GM18499 (cell line): ENCODE measurements at regions not wholly inside any gene's neighbourhood (a gene's known extent, or its start where the extent isn't known, plus 50 kb on each side); places are given as distances from the start of the nearest gene placed in this dataset.
"Not testable (repeated sequence)": the region's sequence is repeated elsewhere in the genome, so short reads cannot be mapped to it uniquely, and the experiment has no call there.

Experiments used
- ATAC-seq: cut with Tn5 transposase; IDR thresholded peaks from one replicate; pipeline ENCODE4 v1.9.1; 2021; ENCODE audit warnings: moderate number of reproducible peaks; ENCODE audit not compliant: insufficient read depth, unreplicated experiment

- ATAC-seq: no peak
Observed at GRCh38 chr17:77800816-77801215, 157.7 kb upstream of the TNRC6C start.

- no peak for ATAC-seq
Observed at GRCh38 chr17:77801545-77802332, 156.8 kb upstream of the TNRC6C start.

DNA sequence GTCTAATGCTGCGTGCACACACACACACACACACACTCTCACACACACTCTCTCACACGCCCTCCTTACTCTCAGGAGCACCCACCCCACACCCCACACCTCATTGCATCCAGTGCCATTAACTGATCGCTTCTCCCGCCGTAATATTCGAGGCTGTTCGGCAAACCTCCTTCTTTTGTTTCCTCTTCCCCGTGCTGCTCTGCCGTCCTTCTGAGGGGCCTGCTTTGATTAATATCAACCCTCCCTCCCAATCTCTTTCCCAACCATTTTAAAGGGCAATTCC, 156.2 kb upstream of the TNRC6C start:
- no peak for ATAC-seq

DNA sequence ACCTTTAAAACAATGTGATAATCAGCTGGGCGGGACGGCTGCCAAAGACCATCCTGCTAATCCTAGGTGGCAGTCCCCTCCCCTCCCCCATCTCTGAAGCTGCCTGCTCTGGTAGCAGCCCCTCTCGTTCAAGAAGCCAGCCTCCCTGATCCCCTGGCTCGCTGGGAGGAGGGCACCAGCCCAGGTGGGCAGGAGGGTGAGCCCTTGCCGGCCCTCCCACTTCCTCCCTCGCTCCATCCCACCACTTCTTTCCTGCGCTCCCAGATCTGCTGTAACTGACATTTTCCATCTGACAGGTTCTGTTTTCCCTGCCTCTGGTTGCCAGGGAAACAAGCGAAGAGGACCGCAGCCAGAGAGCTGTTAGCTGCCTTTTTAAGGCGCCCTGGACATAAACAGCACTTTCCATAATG, 155.7 kb upstream of the TNRC6C start:
- no peak for ATAC-seq

GRCh38 chr17:77803726-77804125, 154.8 kb upstream of the TNRC6C start:
- ATAC-seq: no peak

GRCh38 chr17:77804796-77805426, 153.6 kb upstream of the TNRC6C start:
- ATAC-seq: no peak

- ATAC-seq: not testable (repeated sequence)
Observed at GRCh38 chr17:77805970-77806369, 152.5 kb upstream of the TNRC6C start.

- ATAC-seq: no peak
Observed at GRCh38 chr17:77807051-77807745, 151.3 kb upstream of the TNRC6C start.

DNA sequence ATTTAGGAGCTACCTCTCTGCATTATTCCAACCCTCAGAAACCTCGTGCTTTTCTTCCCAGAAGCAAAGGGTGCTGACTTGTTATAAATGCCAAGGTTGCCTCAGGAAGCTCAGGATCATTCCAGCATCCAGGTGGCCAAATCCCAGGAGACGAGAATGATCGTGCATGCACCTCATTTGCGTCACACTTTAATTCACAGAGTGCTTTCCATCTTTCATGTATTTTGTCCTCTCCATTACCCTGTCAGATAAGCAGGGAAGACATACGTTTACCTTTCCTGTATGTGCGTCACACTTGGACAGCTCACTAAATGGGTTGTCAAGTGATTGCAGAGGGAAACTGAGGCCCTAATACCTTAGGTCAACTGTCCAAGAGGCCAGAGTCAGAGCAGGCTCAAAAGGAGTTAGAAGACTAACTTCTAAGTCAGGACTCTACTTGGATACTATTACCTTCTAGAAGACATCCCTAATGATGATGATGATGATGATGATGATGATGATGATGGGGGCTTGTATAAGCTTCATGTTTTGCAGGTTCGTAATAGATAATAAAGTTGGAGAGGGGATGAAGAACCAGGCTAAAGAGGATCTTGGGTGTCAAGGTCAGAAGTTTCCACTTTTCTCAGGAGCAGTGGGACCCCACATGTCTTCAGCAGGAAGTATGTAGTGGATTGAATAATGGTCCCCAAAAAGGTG, 150.6 kb upstream of the TNRC6C start:
- ATAC-seq: no peak

DNA sequence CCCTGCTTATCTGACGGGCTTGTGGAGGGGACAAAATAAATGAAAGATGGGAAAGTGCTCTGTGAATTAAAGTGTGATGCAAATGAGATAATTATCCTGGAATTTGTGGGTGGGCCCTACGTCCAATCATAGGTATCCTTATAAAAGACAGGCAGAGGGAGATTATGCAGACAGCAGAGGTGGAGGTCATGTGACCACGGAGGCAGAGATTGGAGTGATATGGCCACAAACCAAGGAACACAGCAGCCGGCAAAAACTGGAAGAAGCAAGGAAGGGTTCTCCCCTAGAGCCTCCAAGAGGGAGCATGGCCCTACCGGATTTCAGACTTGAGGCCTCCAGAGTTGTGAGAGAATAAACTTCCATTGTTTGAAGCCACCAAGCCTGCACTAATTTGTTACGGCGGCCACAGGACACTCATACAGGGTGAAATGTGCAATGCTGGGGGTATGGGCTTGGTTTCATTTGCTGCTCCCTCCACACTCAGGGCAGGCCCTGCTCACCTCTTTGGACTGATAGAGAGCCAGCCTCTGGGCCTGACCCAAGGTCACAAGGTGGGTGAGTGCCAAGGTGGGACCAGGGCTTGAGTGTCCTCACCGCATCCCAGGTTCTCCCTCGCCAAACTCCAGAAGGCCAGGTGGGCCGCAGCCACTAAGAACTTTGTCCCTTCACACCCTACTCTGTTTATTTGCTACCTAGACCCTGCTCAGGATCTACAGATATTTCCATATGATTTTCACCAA, 149.6 kb upstream of the TNRC6C start:
- no peak for ATAC-seq

- ATAC-seq: no peak
Observed at GRCh38 chr17:77809814-77810213, 148.7 kb upstream of the TNRC6C start.

GRCh38 chr17:77810536-77810935, 148.0 kb upstream of the TNRC6C start:
- ATAC-seq: no peak

DNA sequence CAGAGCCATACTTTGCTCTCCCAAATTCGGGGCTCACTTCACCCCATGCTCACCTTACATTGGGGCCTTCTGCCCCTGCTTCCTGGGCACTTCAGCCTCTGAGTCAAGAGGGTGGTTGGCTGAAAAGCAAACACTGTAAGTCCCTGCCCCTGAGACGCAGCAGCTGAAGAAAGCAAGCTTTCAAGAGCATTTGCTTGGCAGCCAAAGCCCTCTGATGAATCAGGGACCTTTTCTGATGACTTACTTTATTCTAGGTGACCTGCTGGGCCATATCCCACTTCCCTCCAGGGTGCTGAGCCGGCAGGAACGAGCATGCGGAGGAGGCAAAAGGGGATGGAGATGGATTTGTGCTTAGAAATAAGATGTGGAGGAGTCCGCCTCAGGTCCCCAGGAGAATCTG, 147.0 kb upstream of the TNRC6C start:
- ATAC-seq: no peak

- no peak for ATAC-seq
Observed at GRCh38 chr17:77814091-77814772, 144.3 kb upstream of the TNRC6C start.

GRCh38 chr17:77815127-77815905, 143.2 kb upstream of the TNRC6C start:
- ATAC-seq: no peak

DNA sequence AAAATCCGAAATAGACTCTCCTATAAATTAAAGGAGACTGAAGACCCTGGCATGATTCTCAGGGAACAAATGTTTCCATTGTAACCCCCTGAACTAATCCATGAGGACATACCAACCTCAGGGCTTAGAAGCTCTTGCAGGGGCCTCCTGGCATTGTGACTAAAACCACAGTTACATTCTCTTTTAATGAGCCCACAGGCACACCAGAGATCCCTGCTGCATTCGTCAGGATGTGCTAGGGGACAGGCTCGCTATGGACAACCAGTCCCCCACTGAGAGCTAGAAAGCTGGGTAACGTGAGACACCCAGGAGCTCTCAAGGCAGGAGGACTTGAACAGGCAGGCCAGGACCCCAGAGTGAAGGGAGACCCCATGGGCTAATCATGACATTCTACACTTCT, 140.6 kb upstream of the TNRC6C start:
- no peak for ATAC-seq

DNA sequence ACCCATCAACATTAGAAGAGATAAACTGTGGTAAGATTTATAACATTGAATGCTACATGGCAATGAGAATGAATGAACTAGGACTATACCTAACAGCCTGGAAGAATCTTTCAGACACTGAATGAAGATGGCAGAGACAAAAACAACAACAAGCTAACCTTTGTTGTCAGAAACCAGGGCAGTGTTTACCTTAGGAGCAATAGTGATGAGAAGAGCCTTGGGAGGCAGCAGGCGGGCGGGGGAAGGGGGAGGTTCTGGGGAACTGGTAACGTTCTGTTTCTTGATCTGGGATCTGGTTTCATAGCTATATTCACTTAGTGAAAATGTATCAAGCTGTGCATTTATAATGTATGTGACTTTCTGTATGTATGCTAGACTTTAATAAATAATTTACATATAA, 139.0 kb upstream of the TNRC6C start:
- no peak for ATAC-seq

GRCh38 chr17:77821114-77821513, 137.4 kb upstream of the TNRC6C start:
- ATAC-seq: no peak
